ENCODE measurements at regions not wholly inside any gene's neighbourhood (a gene's known extent, or its start where the extent isn't known, plus 50 kb on each side); places are given as distances from the start of the nearest gene placed in this dataset.

DNA sequence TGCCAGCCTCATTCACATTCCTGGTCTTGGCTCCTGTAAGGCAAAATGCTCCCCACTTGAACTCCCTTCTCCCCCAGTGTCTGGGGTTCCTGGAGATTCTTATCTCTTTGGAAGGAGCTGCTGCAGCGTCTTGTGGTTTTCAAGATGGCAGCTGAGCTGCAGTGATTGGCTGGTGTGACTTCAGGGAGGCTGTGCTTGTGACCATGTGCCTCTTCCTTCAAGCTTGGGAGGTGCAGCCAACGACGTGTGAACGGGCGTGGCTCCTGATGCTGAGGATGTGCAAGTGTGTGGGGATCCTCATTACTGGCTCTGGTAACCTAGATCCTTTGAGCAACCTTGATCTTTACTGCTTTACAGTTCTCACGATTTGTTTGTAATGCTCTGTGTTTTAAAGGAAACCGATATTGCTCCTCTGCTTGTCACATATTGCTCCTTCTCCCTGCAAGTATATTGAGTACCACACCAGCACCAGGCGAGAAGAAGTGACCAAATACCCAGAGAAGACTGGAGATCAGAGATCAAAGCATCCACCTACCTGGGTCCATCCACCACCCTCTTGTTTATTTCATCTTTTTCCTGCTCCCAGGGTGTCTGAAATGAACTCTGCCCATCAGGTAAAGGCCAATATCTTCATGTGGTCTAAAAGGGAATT, 208.5 kb downstream of the FGF9 start:
- no peak overlapping the region for H3K4me2 ChIP-seq (ENCODE audit: extremely low read depth, insufficient read depth, low read length)
- H3K27ac ChIP-seq (ENCODE audit: insufficient read depth, low read length), result no peak overlapping the region
- TF ChIP-seq, protein P1, sequence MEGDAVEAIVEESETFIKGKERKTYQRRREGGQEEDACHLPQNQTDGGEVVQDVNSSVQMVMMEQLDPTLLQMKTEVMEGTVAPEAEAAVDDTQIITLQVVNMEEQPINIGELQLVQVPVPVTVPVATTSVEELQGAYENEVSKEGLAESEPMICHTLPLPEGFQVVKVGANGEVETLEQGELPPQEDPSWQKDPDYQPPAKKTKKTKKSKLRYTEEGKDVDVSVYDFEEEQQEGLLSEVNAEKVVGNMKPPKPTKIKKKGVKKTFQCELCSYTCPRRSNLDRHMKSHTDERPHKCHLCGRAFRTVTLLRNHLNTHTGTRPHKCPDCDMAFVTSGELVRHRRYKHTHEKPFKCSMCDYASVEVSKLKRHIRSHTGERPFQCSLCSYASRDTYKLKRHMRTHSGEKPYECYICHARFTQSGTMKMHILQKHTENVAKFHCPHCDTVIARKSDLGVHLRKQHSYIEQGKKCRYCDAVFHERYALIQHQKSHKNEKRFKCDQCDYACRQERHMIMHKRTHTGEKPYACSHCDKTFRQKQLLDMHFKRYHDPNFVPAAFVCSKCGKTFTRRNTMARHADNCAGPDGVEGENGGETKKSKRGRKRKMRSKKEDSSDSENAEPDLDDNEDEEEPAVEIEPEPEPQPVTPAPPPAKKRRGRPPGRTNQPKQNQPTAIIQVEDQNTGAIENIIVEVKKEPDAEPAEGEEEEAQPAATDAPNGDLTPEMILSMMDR (conservative IDR thresholded peaks at IDR 0.05 in 1 of 2, IDR thresholded peaks at IDR 0.05 in 1 of 2; ENCODE audit: low read depth in 1 of 2, low read length in 2 of 2), result no peak
- no peak for TF ChIP-seq EZH2 (IDR thresholded peaks at IDR 0.05; ENCODE audit: low read length, missing control alignments)
- no peaks in the 10 kb centered on the region for H3K27me3 ChIP-seq (ENCODE audit: control insufficient read depth, insufficient read depth, low read length)
- no peaks in the 10 kb centered on the region for H3K79me2 ChIP-seq (ENCODE audit: control insufficient read depth, insufficient read depth, low read length)
- no peaks in the 10 kb centered on the region for H3K9me3 ChIP-seq (ENCODE audit: control insufficient read depth, insufficient read depth, low read depth, low read length)
- no peak overlapping the region for H2AFZ ChIP-seq (ENCODE audit: low read length)
- no peak overlapping the region for H3K9ac ChIP-seq (ENCODE audit: insufficient read depth, low read length)
- DNase-seq (ENCODE audit: low read depth in 2 of 2), result no peak
- H3K4me1 ChIP-seq (ENCODE audit: control insufficient read depth, extremely low read depth, insufficient read depth, low read length), result no peaks in the 10 kb centered on the region
- H4K20me1 ChIP-seq (ENCODE audit: control insufficient read depth, extremely low read depth, insufficient read depth, low read length), result no peaks in the 10 kb centered on the region
- H3K36me3 ChIP-seq (ENCODE audit: control insufficient read depth, insufficient read depth, low read length), result no peaks in the 10 kb centered on the region
- no peak overlapping the region for H3K4me3 ChIP-seq (replicated peaks in 1 of 4; ENCODE audit: control extremely low read depth in 1 of 4, insufficient read depth in 1 of 4, low read depth in 3 of 4, low read length in 4 of 4)

DNA sequence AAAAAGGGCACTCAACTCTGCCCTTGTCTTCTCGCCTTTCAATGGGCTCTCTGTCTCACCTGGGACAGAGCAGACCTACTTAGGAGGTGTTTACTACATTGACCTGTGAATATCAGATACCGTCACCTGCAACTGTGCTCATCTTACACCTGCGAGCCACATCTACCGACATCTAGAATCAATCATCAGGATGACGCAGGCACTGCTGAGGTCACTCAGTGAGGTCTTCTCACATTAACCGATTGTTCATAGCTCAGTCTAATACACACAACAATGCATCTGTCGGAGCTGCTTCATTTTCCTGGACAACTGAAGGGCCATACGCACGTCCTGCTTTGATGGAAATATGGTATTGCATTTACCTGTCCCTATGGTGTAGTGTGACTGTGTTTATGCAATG, 211.9 kb downstream of the FGF9 start:
- Histone ChIP-seq H3K27ac (ENCODE audit: insufficient read depth, low read length) (no peak overlapping the region), H3K36me3 (ENCODE audit: control insufficient read depth, insufficient read depth, low read length) (no peaks in the 10 kb centered on the region), H2AFZ (ENCODE audit: low read length) (no peak overlapping the region), H3K9me3 (ENCODE audit: control insufficient read depth, insufficient read depth, low read depth, low read length) (no peaks in the 10 kb centered on the region), H3K79me2 (ENCODE audit: control insufficient read depth, insufficient read depth, low read length) (no peaks in the 10 kb centered on the region), H3K4me3 (replicated peaks in 1 of 4; ENCODE audit: control extremely low read depth in 1 of 4, insufficient read depth in 1 of 4, low read depth in 3 of 4, low read length in 4 of 4) (no peak overlapping the region), H4K20me1 (ENCODE audit: control insufficient read depth, extremely low read depth, insufficient read depth, low read length) (no peaks in the 10 kb centered on the region), H3K9ac (ENCODE audit: insufficient read depth, low read length) (no peak overlapping the region), H3K4me1 (ENCODE audit: control insufficient read depth, extremely low read depth, insufficient read depth, low read length) (no peaks in the 10 kb centered on the region), H3K27me3 (ENCODE audit: control insufficient read depth, insufficient read depth, low read length) (no peaks in the 10 kb centered on the region), H3K4me2 (ENCODE audit: extremely low read depth, insufficient read depth, low read length) (no peak overlapping the region)
- TF ChIP-seq, protein P1 (conservative IDR thresholded peaks at IDR 0.05 in 1 of 2, IDR thresholded peaks at IDR 0.05 in 1 of 2; ENCODE audit: low read depth in 1 of 2, low read length in 2 of 2), result no peak
- no peak for TF ChIP-seq EZH2 (IDR thresholded peaks at IDR 0.05; ENCODE audit: low read length, missing control alignments)
- no peak for DNase-seq (ENCODE audit: low read depth in 2 of 2)

DNA sequence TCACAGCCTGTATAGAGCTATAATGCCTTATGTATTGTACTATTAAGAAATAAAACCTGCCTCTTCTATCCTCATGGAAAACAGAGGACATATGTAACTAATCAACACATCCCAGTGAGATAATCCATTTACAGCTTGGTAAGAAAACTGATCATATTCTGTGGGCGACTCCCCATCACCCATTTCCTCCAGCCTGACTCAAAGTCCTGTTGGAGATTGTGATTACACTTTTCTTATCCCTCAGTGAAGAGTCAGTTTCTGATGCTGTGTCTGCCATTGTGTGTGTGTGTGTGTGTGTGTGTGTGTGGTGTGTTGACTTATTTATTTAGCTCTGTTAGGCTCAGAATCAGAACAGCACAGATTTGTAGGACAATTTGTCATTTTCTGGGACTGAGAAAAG, 212.8 kb downstream of the FGF9 start:
- Histone ChIP-seq H3K4me3 (replicated peaks in 1 of 4; ENCODE audit: control extremely low read depth in 1 of 4, insufficient read depth in 1 of 4, low read depth in 3 of 4, low read length in 4 of 4) (no peak overlapping the region), H3K27ac (ENCODE audit: insufficient read depth, low read length) (no peak overlapping the region), H3K79me2 (ENCODE audit: control insufficient read depth, insufficient read depth, low read length) (no peaks in the 10 kb centered on the region), H3K9ac (ENCODE audit: insufficient read depth, low read length) (no peak overlapping the region), H3K36me3 (ENCODE audit: control insufficient read depth, insufficient read depth, low read length) (no peaks in the 10 kb centered on the region), H4K20me1 (ENCODE audit: control insufficient read depth, extremely low read depth, insufficient read depth, low read length) (no peaks in the 10 kb centered on the region), H3K4me1 (ENCODE audit: control insufficient read depth, extremely low read depth, insufficient read depth, low read length) (no peaks in the 10 kb centered on the region), H2AFZ (ENCODE audit: low read length) (no peak overlapping the region), H3K9me3 (ENCODE audit: control insufficient read depth, insufficient read depth, low read depth, low read length) (no peaks in the 10 kb centered on the region), H3K27me3 (ENCODE audit: control insufficient read depth, insufficient read depth, low read length) (no peaks in the 10 kb centered on the region), H3K4me2 (ENCODE audit: extremely low read depth, insufficient read depth, low read length) (no peak overlapping the region)
- no peak for TF ChIP-seq EZH2 (IDR thresholded peaks at IDR 0.05; ENCODE audit: low read length, missing control alignments)
- TF ChIP-seq, protein P1 (conservative IDR thresholded peaks at IDR 0.05 in 1 of 2, IDR thresholded peaks at IDR 0.05 in 1 of 2; ENCODE audit: low read depth in 1 of 2, low read length in 2 of 2), result no peak
- no peak for DNase-seq (ENCODE audit: low read depth in 2 of 2)
